HG03064 (cell line): ENCODE measurements at regions not wholly inside any gene's neighbourhood (a gene's known extent, or its start where the extent isn't known, plus 50 kb on each side); places are given as distances from the start of the nearest gene placed in this dataset.

Experiments
- ATAC-seq: cut with Tn5 transposase; IDR thresholded peaks from one replicate; pipeline ENCODE4 v1.9.1; 2021; ENCODE audit warnings: low read depth; ENCODE audit not compliant: unreplicated experiment

GRCh38 chrX:35743331-35743730 is 54.8 kb upstream of the MAGEB16 start:
- no peak for ATAC-seq
